ENCODE measurements at regions not wholly inside any gene's neighbourhood (a gene's known extent, or its start where the extent isn't known, plus 50 kb on each side); places are given as distances from the start of the nearest gene placed in this dataset.

DNA sequence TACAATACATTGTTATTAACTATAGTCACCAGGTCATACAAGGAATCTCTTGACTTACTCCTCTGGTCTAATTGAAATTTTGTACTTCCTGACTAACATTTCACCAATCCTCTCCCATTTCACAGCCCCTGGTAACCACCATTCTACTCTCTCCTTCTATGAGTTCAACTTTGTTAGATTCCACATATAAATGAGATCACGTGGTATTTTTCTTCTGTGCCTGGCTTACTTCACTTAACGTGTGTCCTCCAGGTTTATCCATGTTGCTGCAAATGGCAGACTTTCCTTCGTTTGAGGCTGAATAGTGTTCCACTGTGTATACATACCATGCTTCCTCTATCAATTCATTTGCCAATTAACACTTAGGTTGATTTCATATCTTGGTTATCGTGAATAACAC, 128.5 kb downstream of the CHD9NB start:
- Histone ChIP-seq H3K4me1 (ENCODE audit: control insufficient read depth in 5 of 5, insufficient read depth in 5 of 5, low read length in 5 of 5) (no peaks in the 10 kb centered on the region), H3K36me3 (ENCODE audit: control insufficient read depth in 4 of 4, insufficient read depth in 4 of 4, low read length in 4 of 4) (no peaks in the 10 kb centered on the region), H3K9me3 (ENCODE audit: control insufficient read depth in 4 of 4, insufficient read depth in 3 of 4, low read length in 3 of 4) (no peaks in the 10 kb centered on the region), H3K27me3 (ENCODE audit: control insufficient read depth in 3 of 3, insufficient read depth in 3 of 3, low read length in 2 of 3) (no peaks in the 10 kb centered on the region), H3K27ac (ENCODE audit: low read depth in 1 of 2, low read length in 1 of 2) (no peak overlapping the region), H3K4me3 (no peak overlapping the region), H3K9ac (ENCODE audit: insufficient read depth in 1 of 2, low read length in 2 of 2) (no peak overlapping the region)
- ATAC-seq (ENCODE audit: insufficient read depth, low FRiP score) (no peak), DNase-seq (no peak)
- TF ChIP-seq CTCF (IDR thresholded peaks at IDR 0.05; ENCODE audit: control extremely low read depth, extremely low read depth) = no peak
- WGBS, 2 donors = 81 to 88% methylated on average over 4 of the region's 4 CpGs

GRCh38 chr16:52921104-52921503, 131.6 kb downstream of the CHD9NB start:
- Histone ChIP-seq H3K4me3 (no peak overlapping the region), H3K4me1 (ENCODE audit: control insufficient read depth in 5 of 5, insufficient read depth in 5 of 5, low read length in 5 of 5) (no peaks in the 10 kb centered on the region), H3K27me3 (ENCODE audit: control insufficient read depth in 3 of 3, insufficient read depth in 3 of 3, low read length in 2 of 3) (no peaks in the 10 kb centered on the region), H3K36me3 (ENCODE audit: control insufficient read depth in 4 of 4, insufficient read depth in 4 of 4, low read length in 4 of 4) (no peaks in the 10 kb centered on the region), H3K9me3 (ENCODE audit: control insufficient read depth in 4 of 4, insufficient read depth in 3 of 4, low read length in 3 of 4) (no peaks in the 10 kb centered on the region), H3K27ac (ENCODE audit: low read depth in 1 of 2, low read length in 1 of 2) (no peak overlapping the region), H3K9ac (ENCODE audit: insufficient read depth in 1 of 2, low read length in 2 of 2) (no peak overlapping the region)
- DNase-seq (no peak), ATAC-seq (ENCODE audit: insufficient read depth, low FRiP score) (no peak)
- no peak for TF ChIP-seq CTCF (IDR thresholded peaks at IDR 0.05; ENCODE audit: control extremely low read depth, extremely low read depth)
- 70% methylated on average over 8 of the region's 8 CpGs for WGBS, 2 donors

- Histone ChIP-seq H3K9ac (ENCODE audit: insufficient read depth in 1 of 2, low read length in 2 of 2) (no peak overlapping the region), H3K4me1 (ENCODE audit: control insufficient read depth in 5 of 5, insufficient read depth in 5 of 5, low read length in 5 of 5) (no peaks in the 10 kb centered on the region), H3K9me3 (ENCODE audit: control insufficient read depth in 4 of 4, insufficient read depth in 3 of 4, low read length in 3 of 4) (no peaks in the 10 kb centered on the region), H3K27me3 (ENCODE audit: control insufficient read depth in 3 of 3, insufficient read depth in 3 of 3, low read length in 2 of 3) (no peaks in the 10 kb centered on the region), H3K27ac (ENCODE audit: low read depth in 1 of 2, low read length in 1 of 2) (no peak overlapping the region), H3K4me3 (no peak overlapping the region), H3K36me3 (ENCODE audit: control insufficient read depth in 4 of 4, insufficient read depth in 4 of 4, low read length in 4 of 4) (no peaks in the 10 kb centered on the region)
- ATAC-seq (ENCODE audit: insufficient read depth, low FRiP score) (no peak), DNase-seq (no peak)
- WGBS, 2 donors = 77 to 87% methylated on average over 5 of the region's 5 CpGs
- TF ChIP-seq CTCF (IDR thresholded peaks at IDR 0.05; ENCODE audit: control extremely low read depth, extremely low read depth) = no peak
These were observed 132.4 kb downstream of the CHD9NB start for GRCh38 chr16:52920331-52920730.

- Histone ChIP-seq H3K27ac (ENCODE audit: low read depth in 1 of 2, low read length in 1 of 2) (no peak overlapping the region), H3K4me1 (ENCODE audit: control insufficient read depth in 5 of 5, insufficient read depth in 5 of 5, low read length in 5 of 5) (no peaks in the 10 kb centered on the region), H3K9me3 (ENCODE audit: control insufficient read depth in 4 of 4, insufficient read depth in 3 of 4, low read length in 3 of 4) (no peaks in the 10 kb centered on the region), H3K4me3 (no peak overlapping the region), H3K9ac (ENCODE audit: insufficient read depth in 1 of 2, low read length in 2 of 2) (no peak overlapping the region), H3K27me3 (ENCODE audit: control insufficient read depth in 3 of 3, insufficient read depth in 3 of 3, low read length in 2 of 3) (peaks cover 0 to 3% (median 0%) of the 10 kb centered on the region in 3 donors), H3K36me3 (ENCODE audit: control insufficient read depth in 4 of 4, insufficient read depth in 4 of 4, low read length in 4 of 4) (no peaks in the 10 kb centered on the region)
- no peak for ATAC-seq (ENCODE audit: insufficient read depth, low FRiP score)
- DNase-seq = no peak
- 62 to 77% methylated on average over 2 of the region's 2 CpGs for WGBS, 2 donors
- no peak for TF ChIP-seq CTCF (IDR thresholded peaks at IDR 0.05; ENCODE audit: control extremely low read depth, extremely low read depth)
These were observed 138.3 kb downstream of the CHD9NB start for GRCh38 chr16:52914428-52914827.
